DMS79 (cell line): ENCODE measurements at regions not wholly inside any gene's neighbourhood (a gene's known extent, or its start where the extent isn't known, plus 50 kb on each side); places are given as distances from the start of the nearest gene placed in this dataset.
"Not testable (repeated sequence)": the region's sequence is repeated elsewhere in the genome, so short reads cannot be mapped to it uniquely, and the experiment has no call there.

ENCODE experiments used
- DNase-seq: peaks from one replicate; lab custom pipeline; 2025; lab: John Stamatoyannopoulos, UW

DNA sequence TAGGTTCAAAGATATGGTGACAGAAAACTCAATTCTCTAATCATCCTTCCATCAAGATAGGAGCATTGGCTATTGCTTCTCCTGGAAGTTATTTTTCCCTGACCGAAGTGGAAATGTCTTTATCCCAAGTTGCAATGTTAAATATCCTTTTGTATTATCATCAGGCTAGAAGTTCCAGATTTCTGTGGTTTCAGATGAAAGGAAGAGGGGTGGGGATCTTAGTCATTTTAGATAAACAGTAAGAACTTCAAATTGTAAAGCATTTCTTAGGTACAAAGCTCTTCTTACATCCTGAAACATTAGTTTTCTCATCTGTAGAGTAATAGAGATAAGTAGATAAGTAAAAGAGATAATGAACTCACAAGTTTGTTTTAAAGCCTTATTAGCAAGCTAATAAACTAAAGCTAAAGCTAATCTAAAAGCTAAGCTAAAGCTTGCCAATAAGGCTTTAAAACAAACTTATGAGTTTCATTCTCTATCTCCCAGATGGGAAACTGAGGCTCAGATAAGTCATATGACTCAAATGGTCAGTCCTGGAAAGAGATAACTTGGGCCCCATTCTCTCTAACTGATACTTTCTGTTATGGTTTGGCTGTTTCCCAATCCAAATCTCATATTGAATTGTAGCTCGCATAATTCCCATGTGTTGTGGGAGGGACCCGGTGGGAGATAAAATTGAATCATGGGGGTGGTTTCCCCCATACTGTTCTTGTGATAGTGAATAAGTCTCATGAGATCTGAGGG, 99.2 kb upstream of the KCNK2 start:
- DNase-seq: no peak

GRCh38 chr1:214989341-214989740, 93.2 kb upstream of the KCNK2 start:
- DNase-seq: no peak

- DNase-seq: no peak
Measured at GRCh38 chr1:214990619-214991018, 91.9 kb upstream of the KCNK2 start.

GRCh38 chr1:214991691-214992315, 90.7 kb upstream of the KCNK2 start:
- no peak for DNase-seq

DNA sequence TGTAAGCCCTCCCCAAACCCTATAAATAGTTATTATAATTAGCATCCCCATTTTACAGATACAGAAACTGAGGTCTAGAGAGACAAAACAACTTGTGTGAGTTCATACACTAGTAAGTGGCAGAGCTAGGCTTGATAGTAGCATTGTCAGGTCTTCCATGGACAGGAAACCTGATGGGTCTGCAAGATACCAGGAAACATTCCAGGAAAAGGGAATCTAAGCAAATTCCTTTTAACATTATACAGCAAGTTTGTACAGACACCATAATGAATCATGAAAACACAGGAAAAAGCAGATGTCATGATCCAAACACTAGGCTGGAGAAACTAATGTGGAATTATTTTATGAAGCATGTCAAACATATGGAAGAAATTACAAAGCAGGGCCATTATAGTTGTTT, 89.1 kb upstream of the KCNK2 start:
- DNase-seq: no peak

- no peak for DNase-seq
Measured at GRCh38 chr1:214997685-214998084, 84.9 kb upstream of the KCNK2 start.

GRCh38 chr1:215001419-215002021, 81.0 kb upstream of the KCNK2 start:
- no peak for DNase-seq

DNA sequence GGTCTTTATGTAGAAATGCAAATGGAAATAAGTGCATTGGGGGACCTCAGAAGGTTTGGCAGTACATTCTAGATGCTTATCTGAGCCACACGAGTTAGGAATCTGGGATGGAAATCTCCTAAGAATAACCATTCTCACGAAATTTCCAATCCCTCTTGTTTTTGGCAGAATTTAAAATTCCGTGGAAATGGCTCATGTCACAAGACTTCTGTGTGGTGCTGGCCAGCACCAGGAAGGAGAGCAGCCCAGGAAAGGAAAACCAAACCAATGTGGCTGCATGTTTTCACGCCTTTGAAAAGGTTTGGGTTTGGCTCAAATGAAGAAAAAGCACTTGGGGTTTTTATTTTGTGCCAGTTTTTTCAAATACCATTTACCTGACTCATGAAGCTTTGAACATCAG, 80.1 kb upstream of the KCNK2 start:
- DNase-seq: no peak

GRCh38 chr1:215003686-215004085, 78.9 kb upstream of the KCNK2 start:
- DNase-seq: no peak

GRCh38 chr1:215004121-215004827, 78.3 kb upstream of the KCNK2 start:
- DNase-seq: no peak

GRCh38 chr1:215005078-215005477, 77.5 kb upstream of the KCNK2 start:
- DNase-seq: no peak

GRCh38 chr1:215005656-215006345, 76.7 kb upstream of the KCNK2 start:
- no peak for DNase-seq

- DNase-seq: no peak
Measured at GRCh38 chr1:215007880-215008279, 74.7 kb upstream of the KCNK2 start.

DNA sequence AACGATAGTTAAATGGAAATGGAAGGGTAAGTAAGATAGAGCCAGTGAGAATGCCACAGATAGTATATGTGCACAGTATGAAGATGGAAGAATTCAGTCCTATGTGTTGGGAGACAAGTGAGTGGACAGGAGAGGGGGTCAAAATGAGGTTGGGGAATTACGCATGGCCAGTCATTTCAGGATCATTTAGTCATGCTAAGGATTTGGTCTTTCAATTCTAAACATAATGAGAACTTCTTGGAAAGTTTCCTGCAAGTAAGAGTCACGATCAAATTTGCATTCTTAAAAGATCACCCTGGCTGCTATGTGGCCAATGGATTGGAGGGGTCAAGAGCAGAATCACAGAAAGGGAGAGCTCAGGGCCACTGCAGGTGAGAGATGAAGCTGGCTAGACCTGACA, 64.0 kb upstream of the KCNK2 start:
- DNase-seq: no peak

GRCh38 chr1:215022204-215022603, 60.3 kb upstream of the KCNK2 start:
- no peak for DNase-seq

GRCh38 chr1:215022741-215023141, 59.8 kb upstream of the KCNK2 start:
- no peak for DNase-seq

- no peak for DNase-seq
Measured at GRCh38 chr1:215023155-215023832, 59.2 kb upstream of the KCNK2 start.

DNA sequence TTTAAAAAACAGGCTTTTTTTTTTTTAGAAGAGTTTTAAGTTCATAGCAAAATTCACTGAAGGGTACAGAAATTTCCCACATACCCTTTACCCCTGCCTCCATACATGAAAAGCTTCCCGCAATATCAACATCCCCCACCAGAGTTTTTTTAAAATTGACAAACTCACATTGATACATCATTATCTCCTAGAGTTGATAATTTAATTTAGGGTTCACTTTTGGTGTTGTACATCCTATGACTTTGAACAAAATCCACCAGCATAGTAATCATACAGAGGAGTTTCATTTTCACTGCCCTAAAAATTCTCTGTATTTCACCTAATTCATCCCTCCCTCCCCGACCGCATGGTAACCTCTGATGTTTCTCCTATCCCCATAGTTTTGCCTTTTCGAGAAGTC, 53.6 kb upstream of the KCNK2 start:
- no peak for DNase-seq

DNA sequence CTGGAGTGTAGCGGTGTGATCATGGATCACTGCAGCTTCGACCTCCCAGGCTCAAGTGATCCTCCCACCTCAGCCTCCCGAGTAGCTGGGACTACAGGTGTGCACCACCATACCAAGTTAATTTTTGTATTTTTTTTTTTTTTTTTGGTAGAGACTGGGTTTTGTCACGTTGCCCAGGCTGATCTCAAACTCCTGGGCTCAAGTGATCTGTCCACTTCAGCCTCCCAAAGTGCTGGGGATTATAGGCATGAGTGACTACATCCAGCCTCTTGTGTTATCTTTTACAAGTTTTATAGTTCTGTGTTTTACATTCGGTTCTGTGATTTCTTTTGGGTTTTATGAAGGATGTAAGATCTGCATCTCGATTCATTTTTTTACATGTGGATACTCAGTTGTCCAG, 52.0 kb upstream of the KCNK2 start:
- DNase-seq: not testable (repeated sequence)

DNA sequence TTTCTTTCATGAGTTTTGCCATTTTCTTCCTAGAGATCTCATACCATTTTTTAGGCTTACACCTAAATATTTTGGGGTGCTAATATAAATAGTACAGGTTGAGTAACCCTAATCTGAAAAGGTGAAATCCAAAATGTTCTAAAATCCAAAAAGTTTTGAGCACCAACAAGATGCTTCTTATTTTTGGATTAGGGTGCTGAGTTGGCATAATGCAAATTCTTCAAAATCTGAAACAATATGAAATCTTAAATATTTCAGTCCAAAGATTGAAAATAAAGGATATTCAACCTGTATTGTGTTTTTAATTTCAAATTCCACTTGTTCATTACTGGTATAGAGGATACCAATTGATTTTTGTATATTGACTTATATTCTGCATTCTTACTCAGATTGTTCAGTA, 51.1 kb upstream of the KCNK2 start:
- DNase-seq: no peak
